NCI-H748 (cell line): ENCODE measurements at regions not wholly inside any gene's neighbourhood (a gene's known extent, or its start where the extent isn't known, plus 50 kb on each side); places are given as distances from the start of the nearest gene placed in this dataset.
A peak's percentile ranks its signal among the peaks of the same experiment; 100 is the strongest.

Experiments
- DNase-seq: peaks from one replicate; lab custom pipeline; 2025; ENCODE audit not compliant: unreplicated experiment; lab: John Stamatoyannopoulos, UW

DNA sequence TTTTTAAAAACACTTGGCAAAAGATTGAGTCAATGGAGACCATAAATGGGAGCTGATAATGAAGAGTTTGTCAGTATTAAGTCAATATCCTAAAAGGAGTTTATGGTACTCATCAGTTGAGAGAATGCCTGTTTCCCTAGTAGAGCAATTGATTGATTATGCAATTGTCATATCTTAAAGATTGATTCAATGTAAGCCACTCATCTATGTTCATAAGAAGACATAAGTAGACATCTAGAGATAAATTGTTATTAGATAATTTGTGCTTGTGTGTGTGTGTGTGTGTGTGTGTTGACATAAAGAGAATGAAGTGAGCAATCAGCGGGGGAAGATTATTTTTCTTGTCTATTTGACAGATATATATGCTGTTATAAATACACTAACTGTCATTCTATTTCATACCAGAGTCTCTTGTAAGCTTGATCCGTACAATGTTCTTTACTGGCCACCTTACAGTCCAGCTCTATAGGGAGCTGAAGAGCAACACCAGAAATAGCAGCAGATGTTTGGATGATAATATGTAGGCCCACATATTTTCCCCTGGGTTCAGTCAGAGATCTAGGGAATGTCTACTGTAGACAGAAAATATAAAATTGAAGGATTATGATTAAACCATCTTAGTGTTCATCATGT is 848.6 kb upstream of the EPHA6 start:
- no peak for DNase-seq

DNA sequence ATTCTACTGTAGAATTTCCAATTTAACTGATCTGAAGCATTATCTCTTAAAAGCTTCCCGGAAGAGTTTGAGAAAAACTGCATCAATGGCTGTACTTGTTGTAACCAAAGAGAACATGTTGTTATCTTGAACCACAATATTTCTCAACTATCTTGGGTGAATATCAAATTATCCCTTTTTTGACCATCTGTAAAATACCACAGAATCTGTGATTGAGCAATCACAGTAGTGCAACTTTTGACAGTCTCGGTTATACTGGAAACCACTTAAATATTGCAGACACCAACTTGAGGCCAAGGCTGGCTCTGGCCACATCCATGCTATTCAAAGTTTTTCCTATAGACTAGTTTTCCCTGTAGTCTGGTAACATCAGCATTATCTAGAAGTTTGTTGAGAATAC is 842.8 kb upstream of the EPHA6 start:
- DNase-seq, result no peak

DNA sequence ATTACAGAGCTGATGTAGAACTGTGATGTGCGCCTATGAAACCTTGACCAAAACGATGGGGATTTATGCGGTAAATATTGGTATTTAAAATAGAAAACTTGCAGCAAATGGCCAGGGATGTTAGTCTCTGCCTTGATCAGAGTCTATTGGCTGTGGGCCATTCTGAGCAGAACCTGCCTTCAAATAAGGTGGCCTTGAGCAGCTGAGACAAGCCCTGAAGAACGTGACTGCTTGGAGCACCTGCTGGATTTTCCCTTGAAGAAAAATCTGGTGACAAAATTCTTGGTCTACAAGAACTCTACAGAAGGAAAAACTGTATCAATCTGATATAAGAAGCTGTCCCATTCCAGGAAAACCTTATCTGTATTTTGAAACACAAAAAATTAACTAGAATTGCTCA is 820.1 kb upstream of the EPHA6 start:
- DNase-seq, result no peak

DNA sequence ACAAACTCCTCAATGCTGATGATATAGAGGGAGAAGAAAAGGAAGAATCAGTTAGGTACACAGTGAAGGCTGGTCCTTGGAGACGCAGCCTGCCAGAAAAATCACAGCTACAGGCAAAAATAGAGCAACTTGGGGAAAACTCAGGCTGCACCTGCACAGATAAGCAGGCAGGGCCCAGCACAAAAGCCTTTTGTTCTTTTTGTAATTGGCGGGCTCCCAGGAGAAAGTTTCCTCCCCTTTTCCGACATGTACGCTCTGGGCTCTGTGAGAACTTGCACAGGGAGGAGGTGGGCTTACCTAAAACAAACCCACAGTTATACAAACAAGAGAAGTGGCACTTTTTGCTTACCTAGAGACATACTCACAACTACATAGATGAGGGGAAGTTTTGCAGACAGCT is 813.4 kb upstream of the EPHA6 start:
- DNase-seq, result peak; percentile 0

DNA sequence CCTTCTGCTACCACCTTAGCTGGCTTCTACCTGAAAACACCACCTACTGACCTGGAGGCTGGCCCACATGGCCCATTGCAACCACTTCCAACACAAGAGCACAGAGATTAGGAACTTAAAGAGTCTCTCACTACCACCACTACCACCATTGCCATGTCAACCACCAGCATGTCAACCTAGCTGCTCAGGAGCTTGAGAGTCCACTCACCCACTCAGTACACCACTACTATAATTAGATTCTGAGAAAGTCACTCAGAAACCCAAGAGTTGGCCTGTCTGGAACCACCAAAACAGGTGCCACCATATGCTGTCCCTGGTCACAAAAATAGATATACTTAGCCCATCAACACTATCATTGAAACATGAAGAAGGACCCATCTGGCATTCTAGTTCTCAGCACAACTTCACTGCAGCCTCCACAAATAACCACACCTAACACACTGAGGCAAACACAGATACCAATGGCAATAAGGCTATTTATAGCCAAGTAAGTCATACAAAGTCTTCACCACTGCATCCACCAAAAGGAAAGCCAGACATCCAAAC is 806.7 kb upstream of the EPHA6 start:
- no peak for DNase-seq

DNA sequence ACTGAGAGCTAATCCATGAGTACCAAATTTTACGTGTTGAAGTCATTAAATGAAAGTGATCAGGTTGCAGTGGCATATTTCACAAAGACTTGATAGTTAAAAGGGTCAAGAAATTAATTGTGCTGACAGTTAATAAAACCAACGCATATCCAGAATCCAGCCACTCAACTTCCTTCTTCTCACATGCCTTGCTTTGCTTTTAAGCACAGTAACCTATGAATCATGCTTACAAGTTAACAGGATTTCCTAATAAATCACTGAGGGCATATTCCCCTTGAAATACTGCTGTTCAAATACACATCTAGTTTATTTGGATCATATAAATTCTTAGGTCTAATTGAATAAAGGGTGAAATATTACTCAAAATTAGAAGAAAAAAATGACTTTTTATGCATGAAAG is 801.5 kb upstream of the EPHA6 start:
- no peak for DNase-seq

DNA sequence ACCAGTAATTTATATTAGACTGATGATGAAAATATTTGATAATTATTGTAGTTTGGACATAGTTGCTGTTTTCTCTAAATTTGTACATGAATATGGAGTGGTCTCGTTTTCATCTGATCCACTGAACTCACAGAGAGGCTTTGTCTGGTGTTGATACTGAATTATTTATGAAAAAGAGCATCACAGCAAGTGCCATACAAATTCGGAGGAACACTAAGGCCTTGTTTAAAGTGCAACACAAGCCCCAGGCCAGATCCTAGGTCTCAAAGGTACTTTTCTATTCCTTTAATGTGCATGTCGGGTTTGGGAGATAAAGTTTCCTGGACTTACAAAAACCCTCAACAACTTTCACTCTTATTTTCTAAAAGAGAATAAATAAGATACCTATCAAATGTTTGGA is 796.8 kb upstream of the EPHA6 start:
- DNase-seq, result no peak

DNA sequence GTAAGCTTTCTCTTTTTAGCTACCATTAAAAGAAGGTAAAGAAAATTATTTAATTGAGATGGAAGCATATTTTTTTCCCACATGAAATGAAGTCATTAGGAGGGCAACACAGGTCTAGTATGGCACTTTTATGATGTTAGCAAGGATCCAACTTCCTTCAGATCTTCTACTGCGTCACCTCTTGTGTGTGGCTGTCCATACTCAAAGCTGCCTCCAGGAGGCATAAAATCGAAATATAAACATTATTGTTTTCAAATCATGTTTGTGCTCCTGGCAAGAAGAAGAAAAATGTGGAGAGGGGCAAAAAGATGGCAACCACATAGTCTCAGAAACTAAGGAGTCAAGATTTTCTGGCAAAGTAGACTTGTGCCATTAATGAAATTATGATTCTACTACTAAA is 791.7 kb upstream of the EPHA6 start:
- DNase-seq, result no peak

DNA sequence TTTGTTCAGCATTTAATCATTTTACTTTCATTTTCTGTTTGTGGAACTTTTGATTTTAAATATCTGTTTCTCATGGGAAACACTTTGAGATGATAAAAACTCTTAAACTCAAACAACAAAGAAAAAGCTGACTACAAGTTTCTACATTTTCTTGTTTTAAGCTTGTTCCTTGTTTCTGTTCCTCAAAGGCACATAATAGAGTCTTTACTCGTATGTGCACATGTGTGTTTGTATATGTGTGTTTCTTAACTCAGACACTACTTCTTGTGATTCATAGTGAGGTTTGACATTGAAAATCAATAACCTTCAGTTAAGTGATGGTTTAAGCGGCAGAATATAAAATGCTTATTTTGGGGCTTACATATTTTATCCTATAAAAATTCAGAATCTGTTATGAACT is 786.7 kb upstream of the EPHA6 start:
- DNase-seq, result no peak

DNA sequence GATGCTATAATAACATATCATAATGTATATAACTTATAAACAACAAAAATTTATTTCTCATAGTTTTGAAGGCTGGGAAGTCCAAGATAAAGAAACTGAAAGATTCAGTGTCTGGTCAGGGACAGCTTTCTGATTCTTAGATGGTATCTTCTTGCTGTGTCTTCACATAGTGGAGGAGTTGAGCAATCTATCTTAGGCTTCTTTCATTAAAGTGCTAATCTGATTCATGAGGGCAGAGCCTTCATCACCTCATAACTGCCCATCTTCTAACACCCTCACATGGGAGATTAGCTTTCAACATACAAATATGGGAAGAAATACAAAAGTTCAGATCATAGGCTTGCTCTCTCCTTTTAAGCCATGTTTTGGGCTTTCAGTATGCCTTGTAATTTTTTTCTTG is 774.8 kb upstream of the EPHA6 start:
- no peak for DNase-seq

DNA sequence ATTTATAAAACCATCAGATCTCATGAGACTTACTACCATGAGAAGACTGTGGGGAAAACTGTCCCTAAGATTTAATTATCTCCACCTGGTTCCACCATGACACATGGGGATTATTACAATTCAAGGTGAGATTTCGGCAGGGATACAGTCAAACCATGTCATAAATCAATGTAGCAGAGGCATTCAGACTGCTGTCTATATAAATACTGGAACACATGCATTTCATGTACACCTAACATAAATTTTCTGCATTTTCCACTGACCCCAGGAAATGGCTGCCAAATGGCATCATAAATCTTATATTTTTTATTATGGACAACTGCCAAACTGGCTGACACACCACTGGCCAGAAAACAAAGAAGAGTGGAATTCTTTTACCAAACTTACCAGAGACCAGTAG is 755.1 kb upstream of the EPHA6 start:
- DNase-seq, result no peak

DNA sequence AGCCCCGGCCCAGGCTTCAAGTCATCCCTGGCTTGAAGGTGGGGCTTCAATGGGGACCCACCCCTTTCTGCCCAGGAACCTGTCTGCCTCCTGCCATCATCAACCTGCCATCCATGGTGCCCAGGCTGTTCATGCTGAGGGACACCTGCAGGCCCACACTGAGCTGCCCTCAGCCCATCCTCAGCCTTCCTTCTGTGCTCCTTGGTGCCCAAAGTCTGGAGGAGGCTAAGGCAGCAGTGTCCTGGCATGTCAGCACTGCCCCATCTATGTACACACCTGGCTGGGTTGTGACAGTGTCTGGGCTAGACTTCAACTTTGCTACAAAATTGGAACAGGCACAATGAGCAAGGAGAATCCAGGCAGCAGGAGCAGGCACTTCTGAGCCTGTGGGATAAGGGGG is 745.3 kb upstream of the EPHA6 start:
- DNase-seq, result no peak

DNA sequence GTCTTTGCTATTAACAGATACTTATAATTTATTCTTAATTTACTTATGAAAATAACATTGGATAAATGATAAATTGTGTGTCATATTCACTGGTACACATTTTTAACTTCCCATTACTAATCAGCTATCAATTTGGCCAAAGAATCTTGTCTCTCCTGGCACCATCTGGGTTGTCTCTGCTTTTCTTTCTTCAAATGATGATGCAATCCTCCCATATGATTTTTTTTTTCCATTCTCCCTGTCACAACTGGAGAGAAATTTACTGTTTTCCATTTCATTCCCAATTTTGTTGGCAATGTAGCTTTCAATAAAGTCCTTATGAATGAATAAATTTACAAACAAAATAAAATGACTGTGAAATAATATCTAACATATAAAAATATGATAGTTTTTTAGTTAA is 743.7 kb upstream of the EPHA6 start:
- DNase-seq, result no peak

DNA sequence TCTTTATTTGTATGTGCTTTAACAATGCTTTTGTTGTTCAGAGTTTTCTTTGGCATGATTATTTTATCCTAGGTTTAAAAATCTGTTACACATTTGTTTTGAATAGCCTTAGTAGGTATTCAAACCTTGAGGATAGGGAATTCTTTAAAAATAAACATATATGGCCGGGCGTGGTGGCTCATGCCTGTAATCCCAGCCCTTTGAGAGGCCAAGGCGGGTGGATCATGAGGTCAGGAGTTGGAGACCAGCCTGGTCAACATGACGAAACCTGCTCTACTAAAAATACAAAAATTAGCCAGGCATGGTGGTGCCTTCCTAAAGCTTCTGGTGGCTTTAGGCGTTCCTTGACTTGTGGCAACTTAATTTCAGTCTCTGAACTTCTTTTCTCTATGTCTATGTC is 743.3 kb upstream of the EPHA6 start:
- no peak for DNase-seq

DNA sequence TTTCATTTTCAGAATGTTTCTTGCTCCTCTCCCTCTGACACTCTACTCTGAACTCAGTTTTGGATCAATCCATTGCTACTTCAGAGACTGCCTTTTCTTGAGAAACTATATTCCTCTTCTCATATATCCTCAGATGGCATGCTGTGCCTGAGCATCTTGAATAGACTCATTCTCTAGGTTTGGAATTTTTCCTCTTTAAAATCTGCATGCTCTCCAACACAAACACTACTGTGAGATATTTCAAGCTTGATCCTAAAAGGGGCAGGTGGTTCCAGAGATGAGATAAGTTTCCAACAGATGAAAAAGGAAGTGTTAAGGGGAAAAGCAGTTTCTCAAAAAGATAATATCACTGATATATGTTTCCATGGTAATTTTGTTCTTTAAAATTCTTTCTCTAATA is 742.2 kb upstream of the EPHA6 start:
- no peak for DNase-seq

DNA sequence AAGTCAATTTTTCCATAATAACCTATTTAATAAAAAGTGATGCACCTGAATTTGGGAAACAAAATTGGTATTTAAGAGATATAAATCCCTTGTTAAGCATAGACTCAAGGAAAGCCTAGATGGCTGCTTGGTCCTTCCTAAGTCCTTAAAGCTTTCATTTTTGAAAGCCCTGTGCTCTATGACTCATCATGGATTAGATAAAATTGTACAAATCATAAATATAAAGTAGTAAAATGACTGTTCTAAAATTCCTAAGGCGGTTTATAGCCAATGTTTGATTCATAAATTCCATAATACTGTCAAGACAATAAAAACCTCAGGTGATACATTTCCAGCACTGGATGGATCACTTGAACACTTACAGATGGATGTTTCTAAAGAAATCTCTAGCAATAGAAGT is 730.8 kb upstream of the EPHA6 start:
- no peak for DNase-seq

DNA sequence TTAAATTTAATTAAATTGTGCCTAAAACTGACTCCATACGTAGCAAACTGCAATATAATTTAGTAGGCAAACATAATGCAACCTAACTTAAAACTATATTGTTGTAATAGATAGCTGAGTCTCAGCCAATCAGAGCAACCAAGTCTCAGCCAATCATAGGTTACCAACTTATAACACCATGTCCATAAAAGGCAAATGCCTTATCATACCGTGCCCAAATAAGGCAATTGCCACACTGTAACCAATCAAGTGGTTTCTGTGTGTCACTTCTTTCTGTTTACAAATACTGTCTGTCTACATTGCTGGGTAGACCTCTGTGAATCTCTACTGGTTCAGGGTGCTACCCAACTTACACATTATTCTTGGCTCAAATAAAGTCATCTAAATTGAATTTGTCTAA is 728.4 kb upstream of the EPHA6 start:
- no peak for DNase-seq

DNA sequence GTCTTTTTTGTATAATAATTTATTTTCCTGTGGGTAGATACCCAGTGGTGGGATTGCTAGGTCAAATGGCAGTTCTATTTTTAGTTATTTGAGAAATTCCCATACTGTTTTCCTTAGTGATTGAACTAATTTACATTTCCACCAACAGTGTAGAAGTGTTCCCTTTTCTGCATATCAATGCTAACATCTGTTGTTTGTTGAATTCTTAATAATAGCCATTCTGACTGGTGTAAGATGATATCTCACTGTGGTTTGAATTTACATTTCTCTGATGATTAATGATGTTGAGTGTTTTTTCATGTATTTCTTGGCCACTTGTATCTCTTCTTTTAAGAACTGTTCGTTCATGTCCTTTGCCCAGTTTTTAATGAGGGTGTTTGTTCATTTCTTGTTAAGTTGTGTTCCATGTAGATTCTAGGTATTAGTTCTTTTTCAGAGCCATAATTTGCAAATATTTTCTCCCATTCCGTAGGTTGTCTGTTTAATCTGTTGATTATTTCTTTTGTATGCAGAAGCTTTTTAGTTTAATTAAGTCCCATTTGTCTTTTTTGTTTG is 713.3 kb upstream of the EPHA6 start:
- DNase-seq, result no peak

DNA sequence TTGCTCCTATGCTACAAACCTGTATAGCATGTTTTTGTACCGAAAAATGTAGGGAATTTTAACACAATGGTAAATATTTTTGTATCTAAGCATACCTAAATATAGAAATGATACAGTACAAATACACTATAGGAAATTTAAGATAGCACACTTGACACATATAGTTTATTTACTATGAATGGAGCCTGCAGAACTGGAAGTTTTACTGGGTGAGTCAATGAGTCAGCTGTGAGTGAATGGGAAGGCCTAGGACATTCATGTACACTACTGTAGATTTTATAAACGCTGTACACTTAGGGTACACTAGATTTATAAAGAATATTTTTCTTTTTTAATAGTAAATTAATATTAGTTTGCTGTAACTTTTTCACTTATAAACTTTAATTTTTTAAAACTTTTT is 707.7 kb upstream of the EPHA6 start:
- DNase-seq, result no peak
